NCI-H128 (cell line): ENCODE measurements at regions not wholly inside any gene's neighbourhood (a gene's known extent, or its start where the extent isn't known, plus 50 kb on each side); places are given as distances from the start of the nearest gene placed in this dataset.
"Not testable (repeated sequence)": the region's sequence is repeated elsewhere in the genome, so short reads cannot be mapped to it uniquely, and the experiment has no call there.

ENCODE experiments used
- DNase-seq: peaks from one replicate; lab custom pipeline; 2025; ENCODE audit not compliant: unreplicated experiment; lab: John Stamatoyannopoulos, UW

DNA sequence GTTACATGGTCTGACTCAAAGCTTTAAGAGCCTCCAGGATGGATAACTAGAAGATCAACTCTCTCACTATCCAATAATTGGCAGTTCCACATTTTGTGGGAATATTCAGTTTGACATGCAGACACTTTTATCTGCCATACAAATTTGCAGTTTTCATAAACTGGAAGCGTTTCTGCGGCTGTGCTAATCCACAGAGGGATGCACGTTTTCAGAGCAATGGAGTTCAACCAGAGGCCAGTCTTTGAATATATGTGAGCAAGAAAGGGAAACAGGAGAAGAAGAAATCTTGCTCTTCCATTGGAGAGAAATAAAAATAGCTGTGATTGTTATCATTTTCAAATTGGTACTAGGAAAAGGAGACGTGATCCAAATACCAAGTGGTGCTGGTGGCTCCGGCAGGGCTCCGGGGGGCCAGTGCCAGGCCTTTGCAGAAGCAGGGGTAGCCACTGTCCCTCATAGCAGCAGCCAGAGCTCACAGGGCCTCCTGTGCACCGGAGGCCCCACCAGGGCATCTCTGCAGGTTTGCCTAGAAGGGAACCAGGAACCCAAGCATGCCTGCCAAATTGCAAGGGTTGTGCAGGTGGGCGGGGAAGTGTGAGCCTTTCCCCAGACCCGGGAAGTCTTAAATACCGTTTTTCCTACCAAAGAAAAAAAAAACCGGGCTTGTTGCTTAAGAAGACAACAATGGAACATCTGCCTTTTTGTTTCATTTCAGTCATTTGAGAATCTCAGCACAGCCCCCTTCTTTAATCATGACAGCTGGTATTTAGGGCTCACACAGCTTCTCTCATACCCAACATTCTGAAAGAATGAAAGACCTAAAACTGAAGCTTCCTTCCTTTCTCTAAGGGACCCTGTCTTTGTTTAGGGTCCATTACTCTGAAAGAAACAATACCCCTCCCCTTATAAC, 791.1 kb upstream of the SOX11 start:
- DNase-seq = no peak

DNA sequence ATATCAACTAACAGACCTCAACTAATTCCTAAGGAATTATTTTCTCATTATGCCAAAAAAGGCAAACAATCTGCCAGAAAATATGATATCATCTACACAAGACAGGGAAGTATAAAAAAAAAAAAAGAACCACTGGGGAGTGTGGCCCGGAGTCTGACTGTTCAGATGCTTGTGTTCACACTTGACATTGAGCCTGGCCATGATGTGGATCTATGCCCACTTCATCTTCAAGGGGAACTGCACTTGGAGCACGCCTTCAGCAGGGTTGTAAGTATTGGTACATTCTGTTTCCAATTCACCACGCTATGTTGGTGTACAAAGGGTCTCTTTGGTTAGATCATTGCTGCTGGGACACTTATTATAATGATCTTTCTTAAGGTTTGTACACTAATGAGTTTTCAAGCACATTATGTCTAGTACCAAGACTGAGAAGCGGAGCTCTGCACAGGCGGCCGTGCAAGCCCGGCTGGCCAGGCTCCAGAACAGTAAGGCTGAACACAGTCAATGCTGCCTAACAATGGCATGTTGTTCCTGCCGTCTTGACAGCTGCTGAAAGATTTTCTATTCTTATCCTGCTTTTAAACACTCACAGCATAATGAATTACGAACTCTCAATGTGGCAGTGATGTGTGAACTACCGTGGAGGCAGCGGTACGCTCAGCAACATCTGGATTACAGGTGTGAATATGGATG, 788.4 kb upstream of the SOX11 start:
- no peak for DNase-seq

DNA sequence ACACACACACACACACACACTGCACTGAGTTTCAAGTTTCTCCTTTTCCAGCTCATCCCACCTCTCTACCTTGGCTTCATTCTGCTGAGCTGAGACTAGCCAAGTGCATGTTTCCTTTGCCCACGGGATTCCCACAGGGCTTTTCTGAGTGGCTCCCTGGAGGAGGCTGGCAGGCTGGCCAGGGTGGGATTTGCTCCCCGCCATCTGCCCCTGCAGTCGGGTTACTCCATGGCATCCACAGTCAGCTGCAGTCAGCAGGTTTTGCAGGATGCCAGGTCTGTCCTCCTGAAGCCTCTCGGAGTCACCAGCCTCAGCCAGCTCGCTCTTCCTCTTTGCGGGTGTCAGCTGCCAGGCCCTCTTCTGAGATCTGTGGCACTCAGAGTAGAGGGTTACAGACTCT, 783.7 kb upstream of the SOX11 start:
- no peak for DNase-seq

DNA sequence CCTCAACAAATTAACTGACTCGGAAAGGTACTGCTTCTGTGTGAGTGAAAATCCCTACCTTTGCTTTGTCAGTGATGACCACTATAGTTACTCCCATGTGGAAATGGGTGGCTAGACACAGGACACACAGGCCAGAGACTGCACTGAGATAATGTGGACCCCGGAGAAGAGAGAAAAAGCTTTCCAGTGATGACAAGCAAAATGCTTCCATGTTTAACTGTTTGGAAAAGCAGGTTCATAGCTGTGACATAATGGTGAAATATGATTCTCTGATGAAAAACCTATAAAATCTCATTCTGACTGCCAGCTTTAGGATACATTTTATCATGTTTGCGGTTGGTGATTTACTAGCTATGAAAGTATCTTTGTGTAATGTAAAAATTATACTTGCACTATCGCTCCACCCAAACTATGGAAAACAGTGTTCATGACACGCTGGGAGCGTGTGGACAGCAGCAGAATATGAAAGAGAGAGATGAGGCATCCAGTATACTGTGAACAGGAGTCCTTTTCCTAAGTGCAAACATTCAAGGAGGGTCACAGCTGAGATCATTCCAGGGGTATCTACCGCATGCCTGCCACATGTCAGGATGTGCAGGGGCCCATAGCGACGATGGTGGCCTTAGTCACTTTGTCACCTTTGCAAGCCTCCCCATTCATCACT, 782.7 kb upstream of the SOX11 start:
- DNase-seq = no peak

DNA sequence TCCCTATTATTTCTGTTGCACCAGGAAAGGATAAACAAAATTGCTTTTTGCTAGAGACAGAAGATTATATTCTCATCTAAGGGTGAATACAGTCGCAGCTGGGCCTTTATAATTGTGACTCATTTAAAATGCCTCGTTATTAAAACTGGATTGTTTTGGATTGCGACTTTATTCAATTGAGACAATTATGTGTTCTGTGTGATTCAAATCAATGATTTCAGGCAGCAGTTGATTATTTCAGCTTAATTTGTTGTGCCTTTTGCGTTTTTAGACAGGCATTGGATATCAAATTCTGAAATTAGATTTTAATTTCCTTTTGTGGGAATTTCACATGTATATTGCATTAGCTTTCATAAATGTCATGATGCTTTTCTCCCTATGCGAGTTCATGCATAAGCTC, 778.1 kb upstream of the SOX11 start:
- no peak for DNase-seq

DNA sequence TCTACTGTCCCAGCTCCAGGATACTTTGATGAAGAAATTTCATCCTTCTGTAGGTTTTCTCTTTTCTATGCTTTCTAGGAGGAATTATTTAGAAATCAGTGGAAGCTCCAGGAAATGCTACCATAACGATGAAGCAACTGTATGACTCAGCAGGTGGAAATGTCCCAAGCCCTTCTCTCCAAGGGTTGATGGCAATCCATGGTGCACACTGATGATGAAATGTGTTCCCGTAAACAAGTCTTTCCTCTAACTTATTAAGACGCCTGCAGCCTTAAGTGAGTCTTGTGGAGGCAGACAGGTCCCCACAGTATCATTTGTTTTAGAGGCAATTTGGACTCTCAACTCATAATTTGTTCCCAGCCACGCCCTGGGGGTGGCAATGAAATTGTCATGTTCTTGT, 777.6 kb upstream of the SOX11 start:
- DNase-seq = no peak

DNA sequence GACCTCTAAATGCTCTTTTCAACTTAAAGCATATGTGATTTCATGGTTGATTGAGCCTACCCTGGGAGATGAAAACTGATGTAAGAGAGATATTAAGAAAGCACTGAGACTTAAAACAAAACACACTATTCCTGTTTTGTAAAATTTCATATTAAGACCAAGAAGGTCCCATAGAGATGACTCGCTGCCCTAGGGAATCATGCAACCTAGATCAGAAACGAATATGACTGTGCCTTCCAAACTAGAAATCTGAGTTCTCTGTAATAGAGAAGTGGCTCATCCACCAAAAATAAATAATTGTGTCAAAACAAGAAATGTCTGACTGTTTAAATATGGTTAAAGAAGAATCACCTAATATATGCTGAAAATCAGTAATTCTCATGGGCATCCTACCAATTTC, 776.8 kb upstream of the SOX11 start:
- no peak for DNase-seq

DNA sequence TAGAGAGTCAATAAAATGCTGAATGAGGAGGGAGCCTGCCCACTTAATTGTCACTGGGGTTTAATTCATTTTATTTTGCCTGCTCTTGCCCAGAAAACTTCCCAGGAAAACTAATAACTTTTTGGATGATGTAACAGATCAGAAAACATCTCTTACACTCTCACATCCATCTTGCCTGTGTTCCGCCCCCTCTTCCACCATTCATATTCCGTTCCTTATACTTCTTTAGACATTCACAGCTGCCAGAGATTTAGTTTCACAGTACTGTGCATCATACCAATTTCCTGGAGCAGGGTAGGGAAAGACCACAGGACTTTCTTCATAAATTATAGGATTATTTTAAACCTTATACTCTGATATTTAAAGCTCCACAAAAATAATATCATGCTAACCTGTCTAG, 776.1 kb upstream of the SOX11 start:
- DNase-seq = no peak

DNA sequence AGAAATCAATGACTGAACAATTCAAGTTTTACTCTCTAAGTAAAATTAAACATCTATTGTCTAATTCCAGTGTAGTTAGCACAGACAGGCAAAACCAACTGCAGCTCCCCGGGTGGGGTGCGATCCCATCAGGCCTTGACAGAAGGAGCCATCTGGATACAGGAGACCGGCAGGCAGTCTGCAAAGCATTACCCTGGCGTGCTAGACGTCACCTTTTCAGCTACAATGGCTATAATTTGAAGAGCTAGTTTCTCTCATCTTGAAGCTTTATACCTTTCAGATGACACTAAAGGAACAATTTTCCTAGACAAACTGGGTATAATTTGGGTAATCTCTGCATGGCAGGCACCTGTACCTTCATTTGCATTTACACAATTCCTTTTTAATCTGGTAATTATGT, 761.5 kb upstream of the SOX11 start:
- DNase-seq = no peak

DNA sequence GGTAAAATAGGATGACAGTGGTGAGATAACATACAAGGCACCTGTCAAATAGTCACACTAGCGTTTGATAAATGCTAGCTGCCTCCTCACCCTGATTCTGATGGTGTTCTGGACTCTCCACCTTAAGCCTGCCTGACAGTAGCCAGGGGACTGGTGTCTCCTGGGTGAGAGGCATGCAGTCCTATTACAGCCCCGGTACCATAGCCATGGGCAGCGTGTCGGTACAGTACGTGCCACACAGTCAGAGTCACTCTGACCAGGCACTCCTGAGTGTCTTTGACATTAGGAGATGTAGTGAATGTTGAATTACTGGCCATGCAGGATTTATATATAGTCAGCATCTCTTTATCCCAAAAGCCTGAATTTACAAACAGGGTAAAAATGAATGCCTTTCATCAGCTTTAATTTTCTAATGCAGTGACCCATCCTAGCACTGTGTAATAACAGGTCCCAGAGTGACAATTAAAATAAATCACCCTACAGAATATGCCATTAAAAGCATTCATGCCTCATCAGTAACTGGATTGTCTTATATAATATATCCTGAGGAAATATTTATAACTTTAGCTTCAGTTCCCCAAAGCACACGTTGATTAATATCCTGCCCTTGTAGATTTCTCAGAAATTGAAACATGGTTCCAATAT, 760.3 kb upstream of the SOX11 start:
- no peak for DNase-seq

DNA sequence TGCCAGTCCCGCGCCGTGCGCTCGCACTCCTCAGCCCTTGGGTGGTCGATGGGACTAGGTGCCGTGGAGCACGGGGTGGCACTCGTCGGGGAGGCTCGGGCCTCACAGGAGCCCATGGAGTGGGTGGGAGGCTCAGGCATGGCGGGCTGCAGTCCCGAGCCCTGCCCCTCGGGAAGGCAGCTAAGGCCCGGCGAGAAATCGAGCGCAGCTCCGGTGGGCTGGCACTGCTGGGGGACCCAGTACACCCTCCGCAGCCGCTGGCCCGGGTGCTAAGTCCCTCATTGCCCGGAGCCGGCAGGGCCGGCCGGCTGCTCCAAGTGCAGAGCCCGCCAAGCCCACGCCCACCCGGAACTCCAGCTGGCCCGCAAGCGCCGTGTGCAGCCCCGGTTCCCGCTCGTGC, 756.9 kb upstream of the SOX11 start:
- DNase-seq = not testable (repeated sequence)

DNA sequence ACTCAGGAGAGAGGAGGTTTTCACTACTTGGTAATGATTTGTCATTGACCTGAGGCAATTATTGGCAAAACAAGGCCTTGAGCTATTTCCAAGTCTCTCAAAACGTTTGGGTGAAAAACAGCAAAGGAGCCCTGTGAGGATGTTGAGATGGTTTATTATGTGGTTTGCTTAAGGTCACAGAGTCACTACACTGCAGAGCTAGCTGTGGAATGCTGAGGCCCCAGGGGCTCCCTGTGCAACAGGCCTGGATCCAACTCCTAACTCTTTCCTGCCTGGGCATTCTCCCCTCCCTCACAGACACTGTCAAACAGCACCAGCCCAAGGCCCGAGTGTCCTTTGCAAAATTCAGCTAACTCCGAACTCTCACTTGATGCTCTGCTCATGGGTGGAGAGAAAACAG, 754.6 kb upstream of the SOX11 start:
- DNase-seq = no peak

DNA sequence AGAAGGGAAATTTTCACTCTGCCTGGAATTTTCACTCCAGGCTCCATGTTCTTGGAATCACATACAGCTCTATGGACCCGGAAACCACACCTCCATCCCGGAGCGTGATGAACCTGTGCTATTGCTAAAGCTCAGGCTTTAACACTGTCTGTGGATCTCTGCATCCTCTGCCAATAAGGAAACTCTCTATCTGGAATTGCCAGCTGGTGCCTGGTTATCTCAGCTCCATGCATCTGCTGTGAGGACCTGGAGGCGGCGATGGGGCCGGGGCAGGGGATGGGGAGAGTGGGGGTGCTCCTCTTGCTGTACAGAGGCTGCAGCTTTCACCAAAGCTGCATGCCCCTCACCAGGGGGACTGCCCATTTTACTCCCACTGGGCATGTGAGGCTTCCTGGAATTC, 754.0 kb upstream of the SOX11 start:
- DNase-seq = no peak

DNA sequence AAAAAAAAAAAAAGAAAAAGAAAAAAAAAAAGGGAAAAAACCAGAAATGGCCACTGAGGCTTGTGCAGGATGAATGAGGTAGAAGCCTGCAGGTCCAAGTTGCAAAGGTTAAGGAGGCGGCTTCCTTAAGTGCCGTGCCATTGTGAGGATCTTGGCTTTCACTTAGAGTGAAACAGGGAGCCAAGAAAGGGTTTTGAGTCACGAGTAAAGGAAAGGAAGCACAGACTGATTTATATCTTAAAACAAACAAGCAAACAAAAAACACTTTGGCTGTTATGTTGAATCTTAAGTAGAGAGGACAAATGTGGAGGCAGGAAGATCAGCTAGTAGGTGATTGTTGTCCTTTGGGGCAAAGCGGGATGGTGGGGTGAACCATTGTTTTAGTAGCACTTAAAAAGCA, 749.7 kb upstream of the SOX11 start:
- DNase-seq = no peak

DNA sequence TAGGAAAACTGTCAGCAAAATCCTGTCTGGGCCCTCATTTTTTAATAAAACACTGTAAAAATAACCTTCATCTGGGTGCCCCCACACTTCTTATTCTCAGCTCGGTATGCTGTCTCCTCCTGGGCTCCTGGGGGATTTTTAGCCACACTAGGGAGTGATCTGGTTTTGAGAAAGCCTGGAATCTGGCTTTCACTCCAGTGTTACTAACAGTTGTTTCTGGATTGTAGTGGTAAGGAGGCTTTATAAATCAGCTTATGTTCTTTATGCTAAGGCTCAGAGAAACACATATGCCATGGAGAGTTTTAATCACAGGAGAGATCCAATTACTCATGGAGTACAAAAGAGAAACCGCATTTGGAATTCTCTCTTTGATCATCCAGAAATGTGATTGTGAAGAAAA, 744.3 kb upstream of the SOX11 start:
- DNase-seq = no peak

DNA sequence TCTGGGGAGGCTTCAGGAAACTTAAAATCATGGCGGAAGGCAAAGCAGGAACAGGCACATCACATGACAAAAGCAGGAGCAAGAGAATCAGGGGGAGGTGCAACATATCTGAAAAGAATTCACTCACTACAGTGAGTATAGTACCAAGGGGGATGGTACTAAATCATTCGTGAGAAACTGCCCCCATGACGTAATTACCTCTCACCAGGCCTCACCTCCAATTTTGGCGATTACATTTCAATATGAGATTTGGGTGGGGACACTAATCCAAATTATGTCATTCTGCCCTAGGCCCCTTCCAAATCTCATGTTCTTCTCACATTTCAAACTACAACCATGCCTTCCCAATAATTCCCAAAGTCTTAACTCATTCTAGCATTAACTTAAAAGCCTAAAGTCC, 740.8 kb upstream of the SOX11 start:
- DNase-seq = no peak

DNA sequence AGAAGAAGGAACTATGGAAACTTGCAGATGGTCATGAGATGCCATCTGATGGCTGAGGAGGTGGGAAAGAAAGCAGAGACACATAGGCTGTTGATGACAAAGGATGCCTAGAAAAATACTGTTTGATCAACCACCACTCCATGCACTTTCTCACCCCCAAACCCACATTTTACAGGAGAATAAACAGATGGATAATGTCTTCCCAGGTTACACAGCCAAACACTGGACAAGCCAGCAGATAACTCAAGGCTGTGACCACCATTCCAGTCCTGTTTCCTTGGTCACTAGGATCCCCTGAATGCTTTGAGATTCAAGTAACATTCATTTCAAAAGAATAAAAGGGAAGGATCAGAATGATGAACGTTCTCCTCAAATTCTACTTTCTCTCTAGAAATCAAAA, 733.0 kb upstream of the SOX11 start:
- no peak for DNase-seq

DNA sequence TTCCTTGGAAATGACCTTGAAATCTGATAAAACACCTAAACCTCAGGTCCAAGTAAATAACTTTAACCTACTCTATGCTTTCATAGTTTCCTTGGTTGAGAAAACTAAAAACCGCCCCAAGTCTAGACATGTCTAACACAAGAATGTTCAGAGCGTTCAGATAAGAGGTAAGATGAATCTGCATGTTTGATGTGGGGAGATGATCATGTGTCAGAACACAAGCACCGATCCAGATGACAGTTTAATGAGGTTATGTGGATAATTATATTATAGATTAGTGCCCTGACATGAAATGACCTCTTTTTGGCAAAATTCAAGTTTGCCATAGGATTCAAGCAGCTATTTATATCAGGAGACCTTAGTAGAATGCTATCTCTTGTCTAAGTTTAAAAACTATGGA, 729.8 kb upstream of the SOX11 start:
- DNase-seq = no peak

DNA sequence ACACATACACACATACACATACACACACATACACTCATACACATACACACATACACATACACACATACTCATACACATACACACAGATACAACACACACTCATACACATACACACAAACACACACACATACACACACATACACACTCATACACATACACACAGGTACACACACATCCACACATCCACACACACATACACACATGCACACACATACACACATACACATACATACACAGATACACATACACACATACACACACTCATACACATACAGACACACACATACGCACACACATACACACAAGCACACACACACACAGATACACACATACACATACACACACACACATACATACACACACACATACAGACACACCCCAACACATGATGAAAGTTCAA, 729.1 kb upstream of the SOX11 start:
- no peak for DNase-seq

DNA sequence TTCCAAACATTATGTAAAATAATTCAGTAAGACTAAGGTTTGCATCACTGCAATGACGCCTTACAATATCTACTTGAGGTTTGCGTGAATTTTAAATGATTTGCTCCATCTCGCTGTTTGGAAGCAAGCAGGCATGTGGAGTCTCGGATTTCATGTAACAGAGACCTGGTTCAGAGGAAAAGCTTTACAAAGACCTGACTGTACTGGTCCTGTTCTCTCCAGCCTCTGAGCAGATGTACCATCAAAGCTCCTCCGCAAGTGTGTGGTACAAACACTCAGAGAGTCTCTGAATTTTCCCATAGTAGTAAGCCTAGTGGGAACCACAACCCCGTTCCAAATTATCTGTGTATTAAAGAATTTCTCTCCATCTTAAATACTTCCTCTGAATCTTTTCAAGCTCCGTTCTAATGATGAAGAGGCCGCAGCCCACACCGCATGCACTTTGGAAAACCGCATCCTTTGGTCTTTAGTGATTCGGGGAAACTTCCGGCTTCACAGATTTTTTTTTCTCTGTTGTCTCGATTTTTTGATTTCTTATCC, 728.1 kb upstream of the SOX11 start:
- no peak for DNase-seq

DNA sequence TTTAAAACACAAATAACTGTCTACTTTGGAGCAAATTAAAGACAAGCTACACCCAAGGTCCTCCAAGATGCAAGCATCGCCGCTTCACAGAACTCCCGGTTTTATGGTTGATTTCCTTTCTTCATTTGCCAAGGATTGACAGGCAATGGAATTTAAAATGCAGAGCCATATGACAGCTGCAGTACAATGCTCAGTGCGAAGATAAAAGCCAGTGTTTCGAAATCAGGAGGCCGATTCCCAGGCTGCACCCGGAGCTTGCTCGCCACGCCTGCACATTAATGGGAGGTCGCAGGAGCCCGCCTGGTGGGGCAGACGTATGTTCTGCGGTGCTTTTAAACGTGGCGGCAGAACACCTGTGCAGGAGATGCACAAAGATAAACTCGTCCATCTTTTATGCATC, 727.6 kb upstream of the SOX11 start:
- DNase-seq = no peak
